ENCODE measurements at regions not wholly inside any gene's neighbourhood (a gene's known extent, or its start where the extent isn't known, plus 50 kb on each side); places are given as distances from the start of the nearest gene placed in this dataset.

DNA sequence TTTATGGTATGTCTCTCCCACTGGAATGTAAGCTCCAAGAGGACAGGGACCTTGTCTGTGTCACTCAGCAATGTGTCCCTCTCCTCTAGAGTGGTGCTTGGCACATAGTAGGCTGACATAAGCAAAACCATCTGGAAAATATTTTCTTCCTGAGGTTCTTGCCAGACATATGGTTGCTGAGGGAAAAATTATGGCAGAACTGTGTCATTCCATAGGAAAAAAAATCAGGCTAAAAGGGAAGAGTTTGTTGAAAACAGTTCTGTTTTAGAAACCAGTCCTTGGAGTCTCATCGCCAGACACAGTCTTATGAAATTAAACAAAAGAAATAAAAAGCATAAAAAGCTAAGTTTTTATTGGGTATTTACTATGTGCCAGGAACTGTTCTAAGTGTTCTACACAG, 60.9 kb downstream of the RTL9 start:
- Histone ChIP-seq H3K4me3 (ENCODE audit: low read depth in 1 of 3, low read length in 3 of 3) (no peak overlapping the region), H3K27ac (ENCODE audit: low read depth in 1 of 2, low read length in 2 of 2) (no peak overlapping the region), H3K4me1 (ENCODE audit: control insufficient read depth in 4 of 4, insufficient read depth in 4 of 4, low read length in 3 of 4) (peaks cover 1 to 34% (median 19%) of the 10 kb centered on the region in 4 donors), H3K9ac (ENCODE audit: low read depth in 1 of 2, low read length in 2 of 2) (no peak overlapping the region), H3K9me3 (ENCODE audit: control insufficient read depth in 4 of 4, low read length in 3 of 4) (no peaks in the 10 kb centered on the region), H3K36me3 (ENCODE audit: control insufficient read depth in 4 of 4, insufficient read depth in 3 of 4, low read depth in 1 of 4, low read length in 3 of 4) (no peaks in the 10 kb centered on the region), H3K27me3 (ENCODE audit: control insufficient read depth in 4 of 4, insufficient read depth in 4 of 4, low read length in 3 of 4) (no peaks in the 10 kb centered on the region)
- DNase-seq (ENCODE audit: low spot score), result no peak
- WGBS, result 83% methylated on average over 1 of the region's 1 CpG
- TF ChIP-seq, protein P1, sequence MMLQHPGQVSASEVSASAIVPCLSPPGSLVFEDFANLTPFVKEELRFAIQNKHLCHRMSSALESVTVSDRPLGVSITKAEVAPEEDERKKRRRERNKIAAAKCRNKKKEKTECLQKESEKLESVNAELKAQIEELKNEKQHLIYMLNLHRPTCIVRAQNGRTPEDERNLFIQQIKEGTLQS (IDR thresholded peaks at IDR 0.05), result no peak
- TF ChIP-seq RXRA (IDR thresholded peaks at IDR 0.05) (no peak), HNF4A (conservative IDR thresholded peaks at IDR 0.05) (no peak), TAF1 (conservative IDR thresholded peaks at IDR 0.05) (no peak), NR2F2 (IDR thresholded peaks at IDR 0.05) (no peak), JUND (IDR thresholded peaks at IDR 0.05) (no peak), RAD21 (IDR thresholded peaks at IDR 0.05) (no peak), GABPA (IDR thresholded peaks at IDR 0.05 in 1 of 2, conservative IDR thresholded peaks at IDR 0.05 in 1 of 2) (no peak)
- TF ChIP-seq, protein P2, sequence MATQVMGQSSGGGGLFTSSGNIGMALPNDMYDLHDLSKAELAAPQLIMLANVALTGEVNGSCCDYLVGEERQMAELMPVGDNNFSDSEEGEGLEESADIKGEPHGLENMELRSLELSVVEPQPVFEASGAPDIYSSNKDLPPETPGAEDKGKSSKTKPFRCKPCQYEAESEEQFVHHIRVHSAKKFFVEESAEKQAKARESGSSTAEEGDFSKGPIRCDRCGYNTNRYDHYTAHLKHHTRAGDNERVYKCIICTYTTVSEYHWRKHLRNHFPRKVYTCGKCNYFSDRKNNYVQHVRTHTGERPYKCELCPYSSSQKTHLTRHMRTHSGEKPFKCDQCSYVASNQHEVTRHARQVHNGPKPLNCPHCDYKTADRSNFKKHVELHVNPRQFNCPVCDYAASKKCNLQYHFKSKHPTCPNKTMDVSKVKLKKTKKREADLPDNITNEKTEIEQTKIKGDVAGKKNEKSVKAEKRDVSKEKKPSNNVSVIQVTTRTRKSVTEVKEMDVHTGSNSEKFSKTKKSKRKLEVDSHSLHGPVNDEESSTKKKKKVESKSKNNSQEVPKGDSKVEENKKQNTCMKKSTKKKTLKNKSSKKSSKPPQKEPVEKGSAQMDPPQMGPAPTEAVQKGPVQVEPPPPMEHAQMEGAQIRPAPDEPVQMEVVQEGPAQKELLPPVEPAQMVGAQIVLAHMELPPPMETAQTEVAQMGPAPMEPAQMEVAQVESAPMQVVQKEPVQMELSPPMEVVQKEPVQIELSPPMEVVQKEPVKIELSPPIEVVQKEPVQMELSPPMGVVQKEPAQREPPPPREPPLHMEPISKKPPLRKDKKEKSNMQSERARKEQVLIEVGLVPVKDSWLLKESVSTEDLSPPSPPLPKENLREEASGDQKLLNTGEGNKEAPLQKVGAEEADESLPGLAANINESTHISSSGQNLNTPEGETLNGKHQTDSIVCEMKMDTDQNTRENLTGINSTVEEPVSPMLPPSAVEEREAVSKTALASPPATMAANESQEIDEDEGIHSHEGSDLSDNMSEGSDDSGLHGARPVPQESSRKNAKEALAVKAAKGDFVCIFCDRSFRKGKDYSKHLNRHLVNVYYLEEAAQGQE (IDR thresholded peaks at IDR 0.05), result no peak
- TF ChIP-seq, protein P3, sequence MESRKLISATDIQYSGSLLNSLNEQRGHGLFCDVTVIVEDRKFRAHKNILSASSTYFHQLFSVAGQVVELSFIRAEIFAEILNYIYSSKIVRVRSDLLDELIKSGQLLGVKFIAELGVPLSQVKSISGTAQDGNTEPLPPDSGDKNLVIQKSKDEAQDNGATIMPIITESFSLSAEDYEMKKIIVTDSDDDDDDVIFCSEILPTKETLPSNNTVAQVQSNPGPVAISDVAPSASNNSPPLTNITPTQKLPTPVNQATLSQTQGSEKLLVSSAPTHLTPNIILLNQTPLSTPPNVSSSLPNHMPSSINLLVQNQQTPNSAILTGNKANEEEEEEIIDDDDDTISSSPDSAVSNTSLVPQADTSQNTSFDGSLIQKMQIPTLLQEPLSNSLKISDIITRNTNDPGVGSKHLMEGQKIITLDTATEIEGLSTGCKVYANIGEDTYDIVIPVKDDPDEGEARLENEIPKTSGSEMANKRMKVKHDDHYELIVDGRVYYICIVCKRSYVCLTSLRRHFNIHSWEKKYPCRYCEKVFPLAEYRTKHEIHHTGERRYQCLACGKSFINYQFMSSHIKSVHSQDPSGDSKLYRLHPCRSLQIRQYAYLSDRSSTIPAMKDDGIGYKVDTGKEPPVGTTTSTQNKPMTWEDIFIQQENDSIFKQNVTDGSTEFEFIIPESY (IDR thresholded peaks at IDR 0.05), result no peak

DNA sequence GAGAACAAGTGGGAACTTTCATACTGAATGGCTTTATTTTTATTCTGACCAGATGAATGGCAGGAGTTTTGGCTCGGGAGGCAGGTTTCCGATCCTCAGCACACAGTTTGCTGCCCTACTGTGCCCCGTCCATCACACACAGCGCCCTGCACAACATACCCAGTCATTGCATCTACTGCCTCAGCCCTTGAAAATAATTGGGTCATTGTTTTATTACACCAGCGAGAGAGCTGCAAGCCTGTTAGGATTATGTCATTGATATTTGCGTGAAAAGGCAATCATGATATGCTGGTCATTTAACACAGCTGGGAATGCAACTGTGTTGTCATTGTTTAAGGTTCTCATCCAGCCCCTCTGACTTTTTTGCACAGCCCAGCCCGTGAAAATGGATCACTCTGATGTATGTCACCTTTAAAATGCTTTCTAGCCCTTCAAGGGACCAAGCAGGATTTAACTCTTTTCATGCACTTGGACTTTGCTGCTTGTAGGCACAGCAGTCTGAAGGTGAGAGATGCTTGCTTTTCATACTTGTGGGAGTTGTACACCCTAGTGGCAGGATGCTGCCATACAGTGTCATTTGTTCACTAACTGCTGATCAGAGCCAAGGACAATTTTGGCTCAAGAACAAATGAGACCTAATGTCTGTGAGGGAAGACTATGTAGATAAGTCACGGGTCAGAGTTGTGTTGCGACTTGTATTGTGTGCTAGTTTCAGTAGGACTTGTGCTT, 62.3 kb downstream of the RTL9 start:
- Histone ChIP-seq H3K9ac (ENCODE audit: low read depth in 1 of 2, low read length in 2 of 2) (no peak overlapping the region), H3K27ac (ENCODE audit: low read depth in 1 of 2, low read length in 2 of 2) (no peak overlapping the region), H3K36me3 (ENCODE audit: control insufficient read depth in 4 of 4, insufficient read depth in 3 of 4, low read depth in 1 of 4, low read length in 3 of 4) (no peaks in the 10 kb centered on the region), H3K4me1 (ENCODE audit: control insufficient read depth in 4 of 4, insufficient read depth in 4 of 4, low read length in 3 of 4) (peaks cover 1 to 34% (median 19%) of the 10 kb centered on the region in 4 donors), H3K4me3 (ENCODE audit: low read depth in 1 of 3, low read length in 3 of 3) (no peak overlapping the region), H3K9me3 (ENCODE audit: control insufficient read depth in 4 of 4, low read length in 3 of 4) (no peaks in the 10 kb centered on the region), H3K27me3 (ENCODE audit: control insufficient read depth in 4 of 4, insufficient read depth in 4 of 4, low read length in 3 of 4) (no peaks in the 10 kb centered on the region)
- no peak for TF ChIP-seq GABPA (IDR thresholded peaks at IDR 0.05 in 1 of 2, conservative IDR thresholded peaks at IDR 0.05 in 1 of 2)
- TF ChIP-seq NR2F2 (IDR thresholded peaks at IDR 0.05), result no peak
- peak; percentile 11 for TF ChIP-seq SP1 (IDR thresholded peaks at IDR 0.05)
- no peak for TF ChIP-seq TAF1 (conservative IDR thresholded peaks at IDR 0.05)
- peak in 1 of 2 donors; percentile 43 for TF ChIP-seq RAD21 (IDR thresholded peaks at IDR 0.05)
- no peak for TF ChIP-seq FOXA1 (IDR thresholded peaks at IDR 0.05)
- TF ChIP-seq, protein P3 (IDR thresholded peaks at IDR 0.05), result no peak
- TF ChIP-seq, protein P4, sequence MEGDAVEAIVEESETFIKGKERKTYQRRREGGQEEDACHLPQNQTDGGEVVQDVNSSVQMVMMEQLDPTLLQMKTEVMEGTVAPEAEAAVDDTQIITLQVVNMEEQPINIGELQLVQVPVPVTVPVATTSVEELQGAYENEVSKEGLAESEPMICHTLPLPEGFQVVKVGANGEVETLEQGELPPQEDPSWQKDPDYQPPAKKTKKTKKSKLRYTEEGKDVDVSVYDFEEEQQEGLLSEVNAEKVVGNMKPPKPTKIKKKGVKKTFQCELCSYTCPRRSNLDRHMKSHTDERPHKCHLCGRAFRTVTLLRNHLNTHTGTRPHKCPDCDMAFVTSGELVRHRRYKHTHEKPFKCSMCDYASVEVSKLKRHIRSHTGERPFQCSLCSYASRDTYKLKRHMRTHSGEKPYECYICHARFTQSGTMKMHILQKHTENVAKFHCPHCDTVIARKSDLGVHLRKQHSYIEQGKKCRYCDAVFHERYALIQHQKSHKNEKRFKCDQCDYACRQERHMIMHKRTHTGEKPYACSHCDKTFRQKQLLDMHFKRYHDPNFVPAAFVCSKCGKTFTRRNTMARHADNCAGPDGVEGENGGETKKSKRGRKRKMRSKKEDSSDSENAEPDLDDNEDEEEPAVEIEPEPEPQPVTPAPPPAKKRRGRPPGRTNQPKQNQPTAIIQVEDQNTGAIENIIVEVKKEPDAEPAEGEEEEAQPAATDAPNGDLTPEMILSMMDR (IDR thresholded peaks at IDR 0.05; ENCODE audit: low read depth, low read length, missing input control), result peak; percentile 35
- TF ChIP-seq JUND (IDR thresholded peaks at IDR 0.05), result no peak
- TF ChIP-seq EGR1 (IDR thresholded peaks at IDR 0.05; ENCODE audit: low read depth in 2 of 2), result no peak
- TF ChIP-seq HNF4A (conservative IDR thresholded peaks at IDR 0.05), result peak in 1 of 2 donors; percentile 26
- DNase-seq (ENCODE audit: low spot score), result no peak
- WGBS, result 58% methylated on average over 9 of the region's 9 CpGs
